GM18867 (cell line): ENCODE measurements at regions not wholly inside any gene's neighbourhood (a gene's known extent, or its start where the extent isn't known, plus 50 kb on each side); places are given as distances from the start of the nearest gene placed in this dataset.
"Not testable (repeated sequence)": the region's sequence is repeated elsewhere in the genome, so short reads cannot be mapped to it uniquely, and the experiment has no call there.

Experiments
- ATAC-seq: cut with Tn5 transposase; IDR thresholded peaks from one replicate; pipeline ENCODE4 v1.9.1; 2021; ENCODE audit warnings: mild to moderate bottlenecking, moderate library complexity; ENCODE audit not compliant: unreplicated experiment

DNA sequence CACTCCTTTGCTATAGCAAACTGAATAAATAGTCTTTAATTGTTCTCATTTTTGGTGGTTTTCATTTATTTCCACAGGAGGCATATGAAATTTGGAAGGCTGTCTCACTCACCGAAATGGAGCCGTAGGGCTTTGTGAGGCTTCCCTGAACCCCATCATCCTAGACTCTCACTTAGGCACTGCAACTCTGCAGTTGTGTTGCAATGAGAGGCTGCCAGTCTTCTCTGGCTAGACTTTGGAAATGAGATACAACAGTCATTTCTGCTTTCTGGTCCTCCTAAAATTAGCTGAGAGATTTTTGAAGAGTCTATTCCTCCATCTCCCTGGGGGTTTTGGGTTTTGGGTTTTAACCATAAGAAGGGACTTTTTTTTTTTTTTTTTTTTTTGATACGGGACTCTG lies 146.5 kb downstream of the SH3BGRL start:
- ATAC-seq: no peak

DNA sequence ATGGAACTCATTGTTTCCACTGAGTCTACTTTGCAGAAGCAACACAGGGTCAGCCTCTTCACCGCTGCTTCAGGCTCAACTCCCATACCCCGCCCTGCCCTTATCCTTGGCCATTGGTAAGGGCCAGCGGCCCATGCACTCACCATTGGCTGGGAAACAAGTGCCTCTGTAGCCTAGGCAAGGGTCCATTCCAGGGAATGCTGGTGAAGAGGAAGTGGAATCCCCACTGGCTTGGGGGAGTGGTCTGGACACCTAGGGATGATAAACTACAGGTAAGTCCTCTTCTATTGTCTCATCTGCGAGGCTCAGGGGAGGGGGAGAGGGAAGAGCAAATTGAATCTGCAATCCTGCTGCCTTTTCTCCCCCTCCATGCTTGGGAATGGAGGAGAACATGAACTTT lies 153.1 kb downstream of the SH3BGRL start:
- ATAC-seq: no peak

DNA sequence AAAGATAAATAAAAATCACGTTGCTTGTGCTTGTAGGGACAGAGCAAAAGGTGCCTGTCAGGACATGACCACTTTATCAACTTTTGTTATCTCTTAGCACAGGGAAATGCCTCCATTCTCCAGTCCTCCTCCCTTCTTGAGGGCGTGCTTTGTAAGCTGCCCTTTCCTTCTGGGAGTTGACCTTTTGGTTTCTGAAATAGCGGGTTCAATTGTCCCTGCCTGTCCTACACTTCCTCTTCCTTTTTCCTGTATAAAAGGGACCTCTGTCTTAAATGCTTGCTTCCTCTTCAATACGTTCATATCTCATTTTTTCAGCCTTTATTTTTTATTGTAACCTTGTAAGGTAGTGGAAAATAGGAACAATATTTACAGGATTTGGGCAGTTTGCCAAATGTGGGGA lies 153.5 kb downstream of the SH3BGRL start:
- no peak for ATAC-seq

DNA sequence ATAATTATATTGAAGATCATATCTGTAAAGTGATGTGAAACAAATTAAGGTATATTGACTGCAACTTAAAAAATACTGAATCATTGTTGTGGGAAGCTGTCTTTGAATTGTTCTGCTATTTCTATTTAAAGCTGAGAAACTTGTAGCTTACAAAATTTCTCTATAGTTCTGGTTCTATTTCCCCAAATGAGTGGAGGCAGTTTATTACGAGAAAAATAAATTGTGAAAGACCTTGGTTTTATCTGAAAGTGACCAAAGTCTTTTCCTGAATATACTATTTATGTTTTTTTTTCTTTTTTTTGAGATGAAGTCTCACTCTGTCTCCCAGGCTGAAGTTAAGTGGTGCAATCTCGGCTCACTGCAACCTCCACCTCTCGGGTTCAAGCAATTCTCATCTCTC lies 165.4 kb downstream of the SH3BGRL start:
- ATAC-seq: no peak

DNA sequence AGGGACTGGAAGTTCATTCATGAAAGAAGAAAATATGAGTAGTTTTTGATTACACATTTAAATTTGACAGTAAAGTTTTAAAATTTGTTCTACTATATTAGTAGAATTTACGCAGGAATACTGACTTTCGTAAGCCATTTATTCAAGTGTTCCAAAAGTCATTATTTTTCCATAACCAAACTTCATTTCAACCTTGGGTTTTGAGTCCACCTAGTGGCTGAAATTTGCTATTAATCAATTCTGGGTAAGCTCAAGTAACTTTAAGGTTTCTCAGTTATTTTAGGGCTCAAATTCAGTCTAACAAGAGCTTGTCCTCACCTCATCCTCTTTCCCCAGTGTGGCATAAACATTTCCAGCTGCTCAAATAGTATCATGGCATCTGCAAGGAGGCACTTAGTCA lies 175.4 kb downstream of the SH3BGRL start:
- peak; percentile 59 for ATAC-seq

DNA sequence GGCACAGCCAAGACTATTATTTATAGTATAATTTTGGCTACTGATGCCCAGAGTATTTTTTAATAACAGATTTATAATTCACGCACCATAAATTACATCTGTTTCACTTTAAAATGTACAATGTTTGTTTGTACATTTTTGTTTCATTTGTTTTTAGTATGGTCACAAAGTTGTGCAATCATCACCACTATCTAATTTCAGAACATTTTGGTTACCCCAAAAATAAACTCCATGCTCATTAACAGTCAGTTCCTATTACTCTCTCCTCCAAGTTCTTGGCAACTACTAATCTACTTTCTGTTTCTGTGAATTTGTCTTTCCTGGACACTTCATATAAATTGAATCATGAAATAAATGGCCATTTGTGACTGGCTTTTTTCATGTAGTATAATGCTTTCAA lies 176.7 kb downstream of the SH3BGRL start:
- no peak for ATAC-seq

DNA sequence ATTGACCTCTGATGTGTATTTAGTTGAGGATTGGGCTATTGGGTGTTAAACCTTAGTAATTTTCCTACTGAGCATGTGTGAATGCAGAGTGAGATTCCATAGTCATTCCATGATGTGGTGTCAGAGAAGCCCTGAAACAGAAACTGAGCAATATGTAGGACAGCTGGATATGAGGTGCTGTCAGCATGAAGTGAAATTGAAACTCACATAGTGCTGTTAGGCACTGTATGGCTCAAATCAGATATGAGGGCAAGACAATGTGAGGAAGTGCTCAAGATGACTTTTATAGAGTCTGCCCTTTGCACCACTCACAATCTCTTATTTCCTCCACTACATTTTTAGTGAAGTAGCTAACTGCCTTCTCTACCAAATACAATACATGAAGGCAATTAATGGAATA lies 188.3 kb downstream of the SH3BGRL start:
- ATAC-seq: peak; percentile 79

DNA sequence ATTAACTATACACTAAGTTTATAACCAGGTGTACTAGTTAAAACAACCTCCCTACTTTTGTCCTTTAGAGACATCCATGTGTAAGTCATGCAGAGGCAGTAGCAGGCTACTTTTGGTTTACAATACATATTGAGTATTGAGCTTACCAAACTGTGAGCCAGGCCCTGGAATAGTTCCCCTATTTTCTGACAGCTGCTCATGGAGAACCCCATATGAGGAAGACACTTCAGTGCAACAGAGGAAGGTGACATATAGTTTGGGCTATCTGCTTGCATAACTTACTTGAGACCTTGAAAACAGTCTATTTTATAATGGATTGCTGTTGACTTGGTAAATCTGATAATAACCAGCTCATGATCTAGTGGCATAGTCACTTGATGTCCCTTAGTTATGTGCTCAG lies 190.5 kb downstream of the SH3BGRL start:
- ATAC-seq: no peak

DNA sequence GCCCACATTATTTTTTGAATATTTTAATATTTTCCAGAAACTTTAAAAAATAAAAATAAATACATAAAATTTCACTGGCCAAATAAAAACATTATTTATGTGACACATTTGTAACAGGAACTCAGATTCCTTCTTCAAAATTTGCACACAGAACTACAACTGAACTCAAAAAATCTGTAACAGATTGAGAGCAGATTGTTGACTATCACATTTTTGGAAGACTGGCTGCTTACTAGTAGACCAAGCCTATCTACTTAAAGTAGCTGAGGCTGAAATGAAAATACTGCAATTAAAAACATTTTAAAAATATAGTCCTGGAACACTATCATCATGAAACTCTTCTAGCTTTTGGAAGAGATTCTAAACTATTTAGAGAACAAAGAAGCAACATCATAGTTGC lies 203.9 kb downstream of the SH3BGRL start:
- no peak for ATAC-seq

DNA sequence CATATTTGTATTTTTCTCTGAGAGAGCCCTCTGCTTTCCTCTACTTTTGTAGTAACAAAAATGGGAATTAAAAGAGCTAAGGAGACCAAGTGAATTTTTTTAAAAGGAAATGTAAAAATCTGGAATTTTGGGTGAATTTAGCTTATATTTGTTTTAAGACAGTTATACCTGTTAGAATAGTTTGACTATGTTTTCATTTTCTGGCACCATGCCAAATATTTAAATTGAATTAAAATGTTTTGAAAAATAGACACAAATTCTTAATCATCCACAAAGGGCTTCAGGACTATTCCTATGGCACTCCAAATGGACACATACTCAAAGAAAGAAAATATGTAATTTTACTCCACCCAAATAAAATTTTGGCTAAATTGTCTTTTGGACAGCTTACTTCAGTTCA lies 209.6 kb downstream of the SH3BGRL start:
- ATAC-seq: no peak

DNA sequence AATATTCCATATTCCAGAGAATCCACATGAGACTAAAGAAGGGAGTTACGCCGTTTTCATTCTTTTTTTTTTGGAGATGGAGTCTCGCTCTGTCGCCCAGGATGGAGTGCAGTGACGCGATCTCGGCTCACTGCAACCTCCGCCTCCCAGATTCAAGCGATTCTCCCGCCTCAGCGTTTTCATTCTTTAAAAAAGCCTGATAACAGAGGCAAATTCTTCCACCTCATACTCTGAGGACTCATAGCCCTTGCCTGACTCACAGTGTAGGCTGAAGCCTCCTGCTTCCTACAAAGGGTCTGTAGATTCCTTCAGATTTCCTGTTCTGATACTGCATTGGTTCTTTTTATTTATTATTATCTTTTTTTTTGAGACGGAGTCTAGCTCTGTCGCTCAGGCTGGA lies 210.5 kb downstream of the SH3BGRL start:
- no peak for ATAC-seq

DNA sequence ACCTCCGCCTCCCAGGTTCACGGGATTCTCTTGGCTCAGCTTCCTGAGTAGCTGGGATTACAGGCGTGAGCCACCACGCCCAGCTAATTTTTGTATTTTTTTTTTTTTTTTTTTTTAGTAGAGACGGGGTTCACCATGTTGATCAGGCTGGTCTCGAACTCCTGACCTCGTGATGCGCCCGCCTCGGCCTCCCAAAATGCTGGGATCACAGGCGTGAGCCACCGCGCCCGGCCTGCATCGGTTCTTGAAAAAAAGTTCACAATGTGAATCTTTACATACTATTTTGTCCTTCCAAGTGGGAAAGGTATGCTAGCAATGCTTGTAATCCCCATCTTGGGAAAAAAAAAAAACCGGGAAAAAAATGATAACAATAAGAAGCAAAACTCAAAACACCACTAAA lies 211.0 kb downstream of the SH3BGRL start:
- not testable (repeated sequence) for ATAC-seq

DNA sequence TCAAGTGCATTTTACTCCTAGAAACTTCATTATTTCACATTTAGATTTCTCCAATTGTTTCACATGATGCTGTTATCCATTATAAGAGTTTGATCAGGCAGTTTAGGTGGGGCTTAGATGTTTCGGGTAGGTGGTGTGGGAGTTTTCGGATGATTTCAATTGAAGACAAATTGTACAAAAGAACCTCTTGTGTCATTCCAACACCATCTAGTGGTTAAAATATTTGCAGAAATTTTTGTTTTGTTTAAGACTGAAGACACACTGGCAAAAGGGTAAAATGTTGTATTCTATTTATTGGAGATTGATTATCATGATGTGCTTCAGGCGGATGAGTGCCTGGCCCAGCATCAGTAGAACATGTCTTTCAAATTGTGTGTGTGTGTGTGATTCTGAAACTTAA lies 212.7 kb downstream of the SH3BGRL start:
- ATAC-seq: no peak
